NOMO-1 treated with dmso at 0.1 percent for 144 hours (cell line): ENCODE measurements at regions not wholly inside any gene's neighbourhood (a gene's known extent, or its start where the extent isn't known, plus 50 kb on each side); places are given as distances from the start of the nearest gene placed in this dataset.
"Not testable (repeated sequence)": the region's sequence is repeated elsewhere in the genome, so short reads cannot be mapped to it uniquely, and the experiment has no call there.

Experiments used
- DNase-seq: peaks from one replicate; lab custom pipeline; 2025; ENCODE audit not compliant: unreplicated experiment; lab: John Stamatoyannopoulos, UW

- DNase-seq, result no peak
These were observed 57.7 kb downstream of the RAD51AP2 start for GRCh38 chr2:17460371-17461086.

GRCh38 chr2:17455343-17455742 lies 62.9 kb downstream of the RAD51AP2 start:
- DNase-seq, result no peak

GRCh38 chr2:17446191-17446590 lies 72.0 kb downstream of the RAD51AP2 start:
- DNase-seq, result not testable (repeated sequence)

- no peak for DNase-seq
These were observed 72.5 kb downstream of the RAD51AP2 start for GRCh38 chr2:17445744-17446143.

- no peak for DNase-seq
These were observed 75.9 kb downstream of the RAD51AP2 start for GRCh38 chr2:17442334-17442733.

GRCh38 chr2:17441790-17442189 lies 76.5 kb downstream of the RAD51AP2 start:
- DNase-seq, result no peak

- DNase-seq, result no peak
These were observed 77.0 kb downstream of the RAD51AP2 start for GRCh38 chr2:17441055-17441771.

GRCh38 chr2:17430326-17430725 lies 87.9 kb downstream of the RAD51AP2 start:
- no peak for DNase-seq

GRCh38 chr2:17429130-17429529 lies 89.1 kb downstream of the RAD51AP2 start:
- no peak for DNase-seq

- DNase-seq, result no peak
These were observed 90.8 kb downstream of the RAD51AP2 start for GRCh38 chr2:17427401-17427800.

GRCh38 chr2:17426743-17427142 lies 91.5 kb downstream of the RAD51AP2 start:
- no peak for DNase-seq

GRCh38 chr2:17422061-17422460 lies 96.2 kb downstream of the RAD51AP2 start:
- DNase-seq, result no peak

GRCh38 chr2:17416884-17417391 lies 101.3 kb downstream of the RAD51AP2 start:
- no peak for DNase-seq

GRCh38 chr2:17413036-17413435 lies 105.2 kb downstream of the RAD51AP2 start:
- DNase-seq, result no peak

GRCh38 chr2:17401096-17401495 lies 117.1 kb downstream of the RAD51AP2 start:
- no peak for DNase-seq

- no peak for DNase-seq
These were observed 119.5 kb downstream of the RAD51AP2 start for GRCh38 chr2:17398770-17399169.

- no peak for DNase-seq
These were observed 129.4 kb downstream of the RAD51AP2 start for GRCh38 chr2:17388798-17389197.

- no peak for DNase-seq
These were observed 130.6 kb downstream of the RAD51AP2 start for GRCh38 chr2:17387591-17387990.

- no peak for DNase-seq
These were observed 131.5 kb downstream of the RAD51AP2 start for GRCh38 chr2:17386771-17387170.

GRCh38 chr2:17380003-17380402 lies 138.2 kb downstream of the RAD51AP2 start:
- DNase-seq, result no peak

GRCh38 chr2:17375262-17375661 lies 143.0 kb downstream of the RAD51AP2 start:
- DNase-seq, result no peak

- no peak for DNase-seq
These were observed 144.5 kb downstream of the RAD51AP2 start for GRCh38 chr2:17373741-17374140.
